SK-N-SH (cell line): ENCODE measurements at regions not wholly inside any gene's neighbourhood (a gene's known extent, or its start where the extent isn't known, plus 50 kb on each side); places are given as distances from the start of the nearest gene placed in this dataset.

Experiments used
- EP300 ChIP-seq, 2 experiments: IDR thresholded peaks; 2 replicates each; pipeline versions ENCODE4 v1.4.0 to v1.6.1; 2012; ENCODE audit warnings: borderline replicate concordance in 1 of 2, low read depth in 1 of 2, low read length in 1 of 2
- JUND ChIP-seq: IDR thresholded peaks from 2 replicates; pipeline ENCODE4 v1.4.0; 2012
- POLR2AphosphoS5 ChIP-seq: IDR thresholded peaks from 2 replicates; pipeline ENCODE4 v1.6.1; 2012; ENCODE audit warnings: low read depth, low read length
- SIN3A ChIP-seq: IDR thresholded peaks from 2 replicates; pipeline ENCODE4 v1.6.1; 2012; ENCODE audit warnings: low read depth, mild to moderate bottlenecking, low read length, moderate library complexity, borderline replicate concordance
- TF ChIP-seq, protein P1 (sequence below): IDR thresholded peaks from 2 replicates; pipeline ENCODE4 v1.4.0; 2012; ENCODE audit warnings: low read depth
- TF ChIP-seq, protein P2 (sequence below): fragments of 200-600 bp; sonication (generic); IDR thresholded peaks from 2 replicates; pipeline ENCODE4 v1.6.1; 2017; ENCODE audit warnings: antibody characterized with exemption, mild to moderate bottlenecking, moderate library complexity

DNA sequence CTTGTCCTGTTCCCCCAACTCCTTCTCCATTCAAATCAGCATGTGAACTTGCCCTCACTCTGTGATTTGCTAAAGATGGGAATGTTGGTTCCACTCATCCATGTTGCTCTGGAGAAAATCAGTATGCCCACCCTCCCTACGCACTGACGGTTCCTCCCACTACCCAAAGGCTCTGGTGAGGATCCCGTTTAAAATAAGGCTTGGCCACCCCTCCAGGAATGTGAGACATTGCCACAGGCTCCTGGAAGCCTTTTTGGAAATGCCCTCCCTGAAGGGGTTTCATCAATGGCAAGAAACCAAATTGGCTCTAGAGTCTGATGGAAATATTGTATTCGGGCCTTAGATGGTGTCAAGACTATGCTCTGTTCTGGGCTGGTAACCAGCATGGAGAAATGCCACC is 187.3 kb downstream of the USP12 start:
- TF ChIP-seq EP300 (IDR thresholded peaks at IDR 0.05; ENCODE audit: borderline replicate concordance in 1 of 2, low read depth in 1 of 2, low read length in 1 of 2): no peak
- TF ChIP-seq, protein P1, sequence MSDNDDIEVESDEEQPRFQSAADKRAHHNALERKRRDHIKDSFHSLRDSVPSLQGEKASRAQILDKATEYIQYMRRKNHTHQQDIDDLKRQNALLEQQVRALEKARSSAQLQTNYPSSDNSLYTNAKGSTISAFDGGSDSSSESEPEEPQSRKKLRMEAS: no peak
- TF ChIP-seq, protein P2, sequence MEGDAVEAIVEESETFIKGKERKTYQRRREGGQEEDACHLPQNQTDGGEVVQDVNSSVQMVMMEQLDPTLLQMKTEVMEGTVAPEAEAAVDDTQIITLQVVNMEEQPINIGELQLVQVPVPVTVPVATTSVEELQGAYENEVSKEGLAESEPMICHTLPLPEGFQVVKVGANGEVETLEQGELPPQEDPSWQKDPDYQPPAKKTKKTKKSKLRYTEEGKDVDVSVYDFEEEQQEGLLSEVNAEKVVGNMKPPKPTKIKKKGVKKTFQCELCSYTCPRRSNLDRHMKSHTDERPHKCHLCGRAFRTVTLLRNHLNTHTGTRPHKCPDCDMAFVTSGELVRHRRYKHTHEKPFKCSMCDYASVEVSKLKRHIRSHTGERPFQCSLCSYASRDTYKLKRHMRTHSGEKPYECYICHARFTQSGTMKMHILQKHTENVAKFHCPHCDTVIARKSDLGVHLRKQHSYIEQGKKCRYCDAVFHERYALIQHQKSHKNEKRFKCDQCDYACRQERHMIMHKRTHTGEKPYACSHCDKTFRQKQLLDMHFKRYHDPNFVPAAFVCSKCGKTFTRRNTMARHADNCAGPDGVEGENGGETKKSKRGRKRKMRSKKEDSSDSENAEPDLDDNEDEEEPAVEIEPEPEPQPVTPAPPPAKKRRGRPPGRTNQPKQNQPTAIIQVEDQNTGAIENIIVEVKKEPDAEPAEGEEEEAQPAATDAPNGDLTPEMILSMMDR: no peak
- TF ChIP-seq JUND: no peak
- no peak for TF ChIP-seq SIN3A
- TF ChIP-seq POLR2AphosphoS5: no peak
